ENCODE measurements at regions not wholly inside any gene's neighbourhood (a gene's known extent, or its start where the extent isn't known, plus 50 kb on each side); places are given as distances from the start of the nearest gene placed in this dataset.
A peak's percentile ranks its signal among the peaks of the same experiment; 100 is the strongest.
"Not testable (repeated sequence)": the region's sequence is repeated elsewhere in the genome, so short reads cannot be mapped to it uniquely, and the experiment has no call there.

DNA sequence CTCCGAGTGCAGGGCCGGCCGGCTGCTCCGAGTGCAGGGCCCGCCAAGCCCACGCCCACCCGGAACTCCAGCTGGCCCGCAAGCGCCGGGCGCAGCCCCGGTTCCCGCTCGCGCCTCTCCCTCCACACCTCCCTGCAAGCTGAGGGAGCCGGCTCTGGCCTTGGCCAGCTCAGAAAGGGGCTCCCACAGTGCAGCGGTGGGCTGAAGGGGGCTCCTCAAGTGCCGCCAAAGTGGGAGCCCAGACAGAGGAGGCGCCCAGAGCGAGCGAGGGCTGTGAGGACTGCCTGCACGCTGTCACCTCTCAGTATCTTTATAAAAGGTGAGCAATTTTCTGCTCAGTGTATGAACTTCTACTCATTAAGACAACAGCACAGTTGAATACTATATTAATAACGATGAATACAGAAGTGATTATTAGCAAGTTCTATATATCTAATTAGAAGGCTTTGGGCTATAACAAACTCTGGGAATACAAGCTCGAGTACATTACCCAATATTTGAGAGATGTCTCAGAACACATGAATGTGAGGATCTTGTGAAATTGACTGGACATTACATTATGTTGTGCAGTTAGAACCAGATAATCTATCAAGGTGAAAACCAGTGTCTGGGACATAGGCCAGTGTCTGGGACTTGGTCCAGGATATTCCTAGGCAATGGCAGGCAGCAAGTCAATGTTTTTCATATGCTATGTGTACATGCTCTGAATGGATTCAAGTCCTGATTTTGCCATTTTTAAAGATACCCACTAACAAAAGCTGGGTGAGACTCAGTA lies 112.9 kb downstream of the ZNF330 start:
- FAIRE-seq, result peak; percentile 18
- H3K4me1 ChIP-seq (ENCODE audit: control insufficient read depth, extremely low read depth, insufficient read depth, low read length); BruUV-seq (replicated peaks); intact Hi-C loops (cut with micrococcal nuclease); H3K9me3 ChIP-seq (replicated peaks; ENCODE audit: control insufficient read depth, insufficient read depth, low read length); H3K9ac ChIP-seq (replicated peaks; ENCODE audit: extremely low read depth, insufficient read depth, low read length); H3K36me3 ChIP-seq (ENCODE audit: control insufficient read depth in 2 of 2, extremely low read depth in 1 of 2, insufficient read depth in 2 of 2, low read length in 2 of 2); H3K27me3 ChIP-seq (ENCODE audit: control insufficient read depth in 2 of 2, insufficient read depth in 2 of 2, low read length in 2 of 2); POLR2A ChIA-PET; H3K9me1 ChIP-seq (replicated peaks; ENCODE audit: control insufficient read depth, extremely low read depth, insufficient read depth, low read length); dilution Hi-C loops (cut with MboI; ENCODE audit: extremely low pct_ligation_motif_present, low sequenced_read_pairs); H3K79me2 ChIP-seq (ENCODE audit: control insufficient read depth, insufficient read depth, low read length); H3K27ac ChIP-seq (ENCODE audit: insufficient read depth, low read depth, low read length); H4K20me1 ChIP-seq (replicated peaks; ENCODE audit: control insufficient read depth, extremely low read depth, insufficient read depth, low read length): not testable (repeated sequence)
- Histone ChIP-seq H3K4me2 (ENCODE audit: insufficient read depth, low read length) (peak overlapping the region; percentile 50), H3K4me3 (replicated peaks in 1 of 3; ENCODE audit: insufficient read depth in 1 of 3, low read depth in 1 of 3, low read length in 3 of 3) (peak overlapping the region in 2 of 3 experiments; percentile 28 to 32), H2AFZ (ENCODE audit: low read depth, low read length) (peak overlapping the region; percentile 85)
- peak; percentile 14 for DNase-seq (ENCODE audit: low read depth, low spot score)
- CTCF ChIA-PET, result interaction anchor here (3.5 kb wide), 1 partner anchor 12 kb away, joined by 13 read pairs; no protein-coding TSS in a partner anchor

DNA sequence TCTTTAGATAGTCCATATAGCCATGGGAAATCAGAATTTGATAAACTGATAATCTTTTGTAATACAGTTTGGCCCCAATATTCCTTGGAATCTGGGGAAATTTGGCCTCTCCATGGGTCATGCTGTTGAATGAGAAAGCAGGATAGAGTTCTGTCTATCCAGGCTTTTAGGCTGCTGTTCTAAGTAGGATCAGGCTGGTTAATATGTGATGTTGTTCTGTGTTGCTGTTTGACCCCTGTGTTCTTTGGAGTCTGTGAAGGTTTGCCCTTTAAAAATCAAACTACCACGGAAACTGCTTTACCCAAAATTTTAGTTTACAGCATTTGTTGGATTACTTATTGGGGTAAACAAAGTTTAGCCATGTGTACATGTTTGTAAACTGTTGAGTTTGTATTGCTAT lies 114.5 kb downstream of the ZNF330 start:
- H3K27ac ChIP-seq (ENCODE audit: insufficient read depth, low read depth, low read length), result no peak overlapping the region
- no peak for FAIRE-seq

More for the DNA sequence above, 114.5 kb downstream of the ZNF330 start:
- Histone ChIP-seq H2AFZ (ENCODE audit: low read depth, low read length) (no peak overlapping the region), H3K9me3 (replicated peaks; ENCODE audit: control insufficient read depth, insufficient read depth, low read length) (no peaks in the 10 kb centered on the region), H3K4me2 (ENCODE audit: insufficient read depth, low read length) (no peak overlapping the region), H3K4me1 (ENCODE audit: control insufficient read depth, extremely low read depth, insufficient read depth, low read length) (peaks cover 2% of the 10 kb centered on the region), H3K9me1 (replicated peaks; ENCODE audit: control insufficient read depth, extremely low read depth, insufficient read depth, low read length) (no peaks in the 10 kb centered on the region), H3K36me3 (ENCODE audit: control insufficient read depth in 2 of 2, extremely low read depth in 1 of 2, insufficient read depth in 2 of 2, low read length in 2 of 2) (no peaks in the 10 kb centered on the region), H3K9ac (replicated peaks; ENCODE audit: extremely low read depth, insufficient read depth, low read length) (no peak overlapping the region), H3K27me3 (ENCODE audit: control insufficient read depth in 2 of 2, insufficient read depth in 2 of 2, low read length in 2 of 2) (no peaks in the 10 kb centered on the region), H4K20me1 (replicated peaks; ENCODE audit: control insufficient read depth, extremely low read depth, insufficient read depth, low read length) (no peaks in the 10 kb centered on the region), H3K79me2 (ENCODE audit: control insufficient read depth, insufficient read depth, low read length) (no peaks in the 10 kb centered on the region), H3K4me3 (replicated peaks in 1 of 3; ENCODE audit: insufficient read depth in 1 of 3, low read depth in 1 of 3, low read length in 3 of 3) (no peak overlapping the region)
- ChIA-PET POLR2A (no interaction called here), CTCF (interaction anchor here (2.0 kb wide), 1 partner anchor 10 kb away, joined by 14 read pairs; no protein-coding TSS in a partner anchor)
- no TSS peak for BruUV-seq (replicated peaks)
- TF ChIP-seq MYC (IDR thresholded peaks at IDR 0.05; ENCODE audit: low read depth, low read length), result no peak
- no peak for TF ChIP-seq GATA2 (IDR thresholded peaks at IDR 0.05; ENCODE audit: insufficient read depth, insufficient read length, low read depth, low read length)
- TF ChIP-seq FOS (IDR thresholded peaks at IDR 0.05; ENCODE audit: borderline replicate concordance, insufficient read depth, low read length), result no peak
- TF ChIP-seq EZH2 (IDR thresholded peaks at IDR 0.05; ENCODE audit: borderline replicate concordance, low read depth, low read length, severe bottlenecking), result no peak
- TF ChIP-seq POLR2AphosphoS5 (IDR thresholded peaks at IDR 0.05; ENCODE audit: insufficient read depth, low read depth, low read length), result no peak
- TF ChIP-seq, protein P1, sequence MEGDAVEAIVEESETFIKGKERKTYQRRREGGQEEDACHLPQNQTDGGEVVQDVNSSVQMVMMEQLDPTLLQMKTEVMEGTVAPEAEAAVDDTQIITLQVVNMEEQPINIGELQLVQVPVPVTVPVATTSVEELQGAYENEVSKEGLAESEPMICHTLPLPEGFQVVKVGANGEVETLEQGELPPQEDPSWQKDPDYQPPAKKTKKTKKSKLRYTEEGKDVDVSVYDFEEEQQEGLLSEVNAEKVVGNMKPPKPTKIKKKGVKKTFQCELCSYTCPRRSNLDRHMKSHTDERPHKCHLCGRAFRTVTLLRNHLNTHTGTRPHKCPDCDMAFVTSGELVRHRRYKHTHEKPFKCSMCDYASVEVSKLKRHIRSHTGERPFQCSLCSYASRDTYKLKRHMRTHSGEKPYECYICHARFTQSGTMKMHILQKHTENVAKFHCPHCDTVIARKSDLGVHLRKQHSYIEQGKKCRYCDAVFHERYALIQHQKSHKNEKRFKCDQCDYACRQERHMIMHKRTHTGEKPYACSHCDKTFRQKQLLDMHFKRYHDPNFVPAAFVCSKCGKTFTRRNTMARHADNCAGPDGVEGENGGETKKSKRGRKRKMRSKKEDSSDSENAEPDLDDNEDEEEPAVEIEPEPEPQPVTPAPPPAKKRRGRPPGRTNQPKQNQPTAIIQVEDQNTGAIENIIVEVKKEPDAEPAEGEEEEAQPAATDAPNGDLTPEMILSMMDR (IDR thresholded peaks at IDR 0.05; ENCODE audit: extremely low read depth in 1 of 2, insufficient read depth in 1 of 2, low read depth in 1 of 2, low read length in 2 of 2), result no peak
- intact Hi-C loops (cut with micrococcal nuclease) (no loop called here), dilution Hi-C loops (cut with MboI; ENCODE audit: extremely low pct_ligation_motif_present, low sequenced_read_pairs) (no loop called here)
- DNase-seq (ENCODE audit: low read depth, low spot score), result no peak
